ENCODE measurements at regions not wholly inside any gene's neighbourhood (a gene's known extent, or its start where the extent isn't known, plus 50 kb on each side); places are given as distances from the start of the nearest gene placed in this dataset.

GRCh38 chr2:44852594-44852993 is 88.9 kb upstream of the SIX3 start:
- TF ChIP-seq EZH2phosphoT487 (IDR thresholded peaks at IDR 0.05; ENCODE audit: insufficient read depth, low read depth) (no peak), EZH2 (IDR thresholded peaks at IDR 0.05; ENCODE audit: insufficient read depth, poor library complexity, severe bottlenecking) (no peak)

Measured in GM23248 (cell line).